GM12865 (cell line): ENCODE measurements at regions not wholly inside any gene's neighbourhood (a gene's known extent, or its start where the extent isn't known, plus 50 kb on each side); places are given as distances from the start of the nearest gene placed in this dataset.

Experiments used
- DNase-seq: peaks from one replicate; pipeline ENCODE4 v3.0.0; 2010; ENCODE audit warnings: low read depth
- H3K4me3 ChIP-seq: 2 replicates; pipeline ENCODE4 v1.5.1; 2011; ENCODE audit warnings: mild to moderate bottlenecking, low read depth, low read length, control low read depth
- CTCF ChIP-seq: IDR thresholded peaks from 2 replicates; pipeline ENCODE4 v1.5.1; 2011; ENCODE audit warnings: low read length, control low read depth, low read depth, inconsistent platforms; ENCODE audit not compliant: insufficient read depth; ENCODE audit errors: missing control alignments

GRCh38 chr6:170176136-170176897 is 114.6 kb downstream of the DLL1 start:
- no peak for TF ChIP-seq CTCF
- no peak for DNase-seq
- H3K4me3 ChIP-seq = no peak overlapping the region

GRCh38 chr6:170175644-170176135 is 115.2 kb downstream of the DLL1 start:
- TF ChIP-seq CTCF = no peak
- no peak for DNase-seq

DNA sequence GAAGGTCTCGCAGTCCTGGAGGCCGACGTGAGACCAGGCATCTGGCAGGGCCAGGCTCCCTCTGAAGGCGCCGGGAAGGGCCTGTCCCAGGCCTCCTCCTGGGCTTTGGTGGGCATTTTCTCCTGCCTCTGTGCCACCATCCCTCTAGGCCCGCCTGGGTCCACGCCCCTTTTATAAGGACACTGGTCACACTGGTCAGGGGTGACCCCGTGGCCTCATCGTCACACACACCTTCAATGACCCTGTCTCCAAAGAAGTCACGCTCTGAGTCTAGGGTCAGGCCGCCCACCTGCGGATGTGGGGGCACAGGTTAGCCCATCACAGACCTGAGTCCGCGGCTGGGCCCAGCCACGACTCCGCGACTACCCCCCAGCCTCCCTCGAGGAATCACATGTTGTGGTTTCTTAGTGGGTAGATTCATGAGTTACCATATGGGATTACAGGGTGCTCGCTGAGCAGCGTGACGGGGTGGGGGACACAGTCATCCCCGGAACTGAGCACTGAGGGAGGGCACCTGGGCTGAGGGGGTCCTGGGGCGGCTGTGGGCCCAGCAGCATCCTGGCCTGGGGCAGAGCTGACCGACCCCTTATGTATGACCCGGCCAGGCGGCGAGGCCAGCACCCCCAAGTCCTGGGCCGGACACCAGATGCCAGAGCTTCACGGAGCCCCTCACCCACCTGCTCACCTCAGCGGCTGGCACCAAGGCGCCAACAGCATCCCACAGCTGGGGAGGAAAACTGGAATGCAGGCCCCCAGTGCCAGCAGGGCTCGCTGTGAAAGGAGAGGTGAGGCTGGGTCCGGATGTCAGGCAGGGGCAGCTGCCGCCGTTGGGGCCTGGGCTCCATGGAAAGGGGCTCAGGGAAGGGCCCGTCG is 115.9 kb downstream of the DLL1 start:
- H3K4me3 ChIP-seq = no peak overlapping the region
- no peak for DNase-seq
- no peak for TF ChIP-seq CTCF

More at GRCh38 chr6:170175644-170176135, 115.2 kb downstream of the DLL1 start:
- H3K4me3 ChIP-seq = no peak overlapping the region

GRCh38 chr6:170174124-170174770 is 116.6 kb downstream of the DLL1 start:
- no peak for DNase-seq
- H3K4me3 ChIP-seq = no peak overlapping the region
- TF ChIP-seq CTCF = no peak

DNA sequence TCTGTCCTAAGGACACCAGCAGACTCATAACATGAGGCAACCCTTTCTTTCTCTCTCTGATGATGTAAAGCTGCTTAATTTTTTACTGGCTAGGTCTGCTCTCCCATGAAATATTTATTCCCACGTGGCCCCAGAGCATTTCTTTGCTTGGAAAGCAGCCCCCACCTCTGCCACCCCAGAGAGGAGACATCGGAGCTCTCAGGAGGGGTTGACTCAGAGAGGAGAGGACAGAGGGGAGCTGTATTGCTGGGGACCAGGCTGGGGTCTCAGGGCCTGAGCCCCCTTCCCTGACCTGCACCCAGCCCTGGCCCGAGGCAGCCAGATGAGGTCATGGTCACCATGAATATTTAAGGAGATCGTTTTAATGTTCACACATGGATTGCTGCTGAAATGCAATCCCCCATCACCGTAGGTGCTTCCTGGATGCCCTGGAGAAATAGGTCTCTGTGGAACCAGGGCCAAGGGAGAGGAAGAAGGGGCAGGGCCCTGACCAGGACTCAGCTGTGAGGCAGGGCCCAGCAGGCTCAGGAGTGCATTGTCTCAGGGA is 117.5 kb downstream of the DLL1 start:
- TF ChIP-seq CTCF = no peak
- no peak for DNase-seq

DNA sequence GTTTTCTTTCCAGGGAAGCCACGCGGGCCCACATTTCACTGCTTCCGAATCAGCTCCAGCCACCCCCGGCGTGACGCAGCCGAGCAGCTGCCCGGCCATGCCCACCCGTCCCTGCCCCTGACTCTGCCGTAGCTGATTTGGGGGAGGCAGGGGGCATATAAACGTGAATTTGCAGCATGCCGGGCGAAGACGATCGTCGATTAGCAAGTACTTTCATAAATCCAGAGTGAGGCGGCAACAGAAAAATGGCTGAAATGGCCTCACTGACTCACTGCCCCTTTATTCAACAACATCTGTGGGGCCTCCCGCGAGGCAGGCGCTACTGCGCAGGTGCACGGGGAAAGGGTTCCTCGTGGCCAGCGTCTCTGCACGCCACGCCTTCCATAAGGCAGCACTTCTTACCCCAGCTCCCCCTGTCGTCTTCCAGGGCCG is 118.0 kb downstream of the DLL1 start:
- H3K4me3 ChIP-seq = no peak overlapping the region
- DNase-seq = no peak
- no peak for TF ChIP-seq CTCF

More for the DNA sequence above, 117.5 kb downstream of the DLL1 start:
- H3K4me3 ChIP-seq = no peak overlapping the region
